HG03442 (cell line): ENCODE measurements at regions not wholly inside any gene's neighbourhood (a gene's known extent, or its start where the extent isn't known, plus 50 kb on each side); places are given as distances from the start of the nearest gene placed in this dataset.

ENCODE experiments used
- ATAC-seq: cut with Tn5 transposase; IDR thresholded peaks from one replicate; pipeline ENCODE4 v1.9.1; 2021; ENCODE audit warnings: mild to moderate bottlenecking, moderate library complexity; ENCODE audit not compliant: unreplicated experiment

DNA sequence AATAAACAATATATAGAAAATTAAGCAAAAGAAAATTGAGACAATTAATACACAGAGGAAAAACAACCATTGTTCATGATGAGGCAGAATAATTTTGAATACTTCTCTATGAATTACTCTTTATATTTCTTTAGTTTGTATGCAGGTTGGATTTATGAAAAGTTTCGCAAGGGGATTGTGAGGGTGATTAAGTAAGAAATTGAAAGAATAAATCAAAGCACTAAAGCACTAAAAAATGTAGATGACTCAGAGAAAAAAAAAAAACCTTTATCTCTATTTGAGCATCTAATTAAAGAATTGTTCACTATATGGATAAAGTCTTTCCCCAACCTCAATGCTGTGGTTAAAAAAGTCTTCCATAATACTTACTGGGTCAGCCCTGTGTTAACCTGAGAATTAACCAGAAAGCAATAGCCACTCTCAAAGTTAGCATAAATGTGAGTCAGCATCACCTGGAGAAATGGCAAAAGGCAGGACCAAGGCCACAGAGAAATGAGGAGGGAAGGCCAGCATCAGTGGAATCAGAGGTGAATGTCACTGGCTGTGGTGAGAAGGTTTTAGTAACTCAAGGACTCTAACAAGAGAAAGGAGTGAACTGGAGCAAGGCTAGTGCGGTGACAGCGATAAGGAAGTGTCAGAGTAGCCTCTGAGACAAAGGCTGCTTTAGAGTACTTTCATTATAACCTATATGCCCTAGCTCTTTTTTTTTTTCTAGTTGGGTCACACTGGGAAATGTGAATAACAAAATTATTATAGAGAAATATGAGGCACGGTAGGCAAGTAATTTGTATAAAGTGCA is 310.4 kb downstream of the KCNC2 start:
- ATAC-seq = no peak

DNA sequence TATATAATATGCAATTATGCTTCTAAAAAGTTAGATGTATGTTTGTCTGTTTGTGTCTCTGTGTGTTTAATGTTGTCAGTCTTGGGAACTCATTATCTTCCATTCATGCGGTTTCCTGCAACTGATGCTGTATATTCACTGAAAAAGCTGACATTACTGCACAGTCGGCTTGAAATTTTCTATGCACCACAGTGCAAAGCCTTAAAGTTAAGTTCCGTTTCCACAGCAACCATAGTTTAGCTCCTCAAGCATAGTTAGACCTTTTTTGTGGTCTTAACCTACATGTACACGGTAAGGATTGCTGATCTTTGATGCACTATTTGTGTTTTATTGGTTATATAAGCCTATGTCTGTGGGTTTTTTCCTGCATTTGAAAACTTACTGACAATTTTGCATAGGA is 309.4 kb downstream of the KCNC2 start:
- no peak for ATAC-seq

DNA sequence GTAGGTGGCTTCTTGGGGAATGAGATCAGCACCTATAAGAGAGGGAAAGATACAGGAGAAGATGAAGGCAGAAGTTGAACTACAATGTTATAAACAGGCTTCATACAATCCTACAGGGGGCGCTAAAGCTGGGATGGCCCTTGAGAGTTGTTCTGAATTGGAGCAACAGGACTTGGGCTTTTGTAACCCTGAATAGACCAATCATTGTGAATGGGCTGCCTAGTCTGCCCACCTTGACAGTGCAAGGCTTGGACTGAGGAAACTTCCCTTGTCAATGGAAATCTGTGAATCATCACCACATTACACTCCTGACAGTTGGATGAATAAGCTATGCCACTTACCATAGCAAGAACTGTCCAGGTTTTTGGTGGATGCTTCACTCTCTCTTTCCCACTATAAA is 306.1 kb downstream of the KCNC2 start:
- no peak for ATAC-seq

DNA sequence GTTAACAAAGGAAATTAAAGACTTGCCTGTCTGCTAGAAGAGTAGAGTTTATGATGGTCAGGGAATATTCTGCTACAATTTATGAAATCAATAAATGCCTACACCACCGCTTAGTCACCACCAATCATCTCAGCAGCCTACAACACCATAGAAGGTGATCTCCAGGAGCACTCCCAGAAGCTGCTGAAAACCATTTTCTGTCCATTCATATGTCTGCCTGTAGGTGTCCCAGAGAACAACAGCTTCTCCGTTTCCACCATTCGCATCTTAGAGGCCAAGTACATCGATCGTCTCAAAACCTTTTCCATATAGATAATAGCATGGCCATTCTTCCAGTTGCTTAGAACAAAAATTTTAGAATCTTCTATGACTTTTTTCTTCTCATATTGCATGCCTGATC is 303.4 kb downstream of the KCNC2 start:
- no peak for ATAC-seq

DNA sequence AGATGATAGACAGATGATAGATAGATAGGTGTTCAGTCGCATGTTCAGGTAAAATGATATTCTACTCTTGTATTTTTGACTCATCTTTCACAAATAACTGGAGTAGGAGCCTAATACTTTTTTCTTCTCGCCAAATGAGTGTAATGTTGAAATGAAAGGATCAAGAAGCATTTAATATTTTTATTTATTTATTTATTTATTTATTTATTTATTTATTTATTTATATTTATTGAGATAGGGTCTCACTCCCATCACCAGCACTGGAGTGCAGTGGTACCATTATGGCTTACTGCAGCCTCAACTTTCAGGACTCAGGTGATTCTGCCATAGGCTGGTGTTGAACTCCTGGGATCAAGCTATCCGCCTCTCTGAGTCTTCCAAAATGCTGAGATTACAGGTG is 298.8 kb downstream of the KCNC2 start:
- no peak for ATAC-seq

DNA sequence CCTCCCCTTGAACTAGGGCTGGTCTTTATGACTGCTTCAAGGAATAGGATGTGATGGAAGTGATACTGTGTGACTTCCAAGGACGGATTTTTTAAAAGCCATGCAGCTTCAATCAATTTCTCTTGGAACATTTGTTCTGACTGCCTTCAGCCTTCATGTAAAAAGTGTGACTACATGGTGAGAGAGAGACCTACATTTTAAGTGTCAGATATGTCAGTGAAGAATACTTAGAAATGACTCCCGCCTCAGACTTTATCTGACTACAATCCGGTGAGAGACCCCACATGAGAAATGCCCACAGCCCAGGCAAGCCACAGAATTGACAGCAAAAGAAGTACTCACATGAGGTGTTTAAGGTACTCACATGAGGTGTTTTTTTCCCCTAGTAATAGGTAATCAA is 295.3 kb downstream of the KCNC2 start:
- ATAC-seq = no peak

DNA sequence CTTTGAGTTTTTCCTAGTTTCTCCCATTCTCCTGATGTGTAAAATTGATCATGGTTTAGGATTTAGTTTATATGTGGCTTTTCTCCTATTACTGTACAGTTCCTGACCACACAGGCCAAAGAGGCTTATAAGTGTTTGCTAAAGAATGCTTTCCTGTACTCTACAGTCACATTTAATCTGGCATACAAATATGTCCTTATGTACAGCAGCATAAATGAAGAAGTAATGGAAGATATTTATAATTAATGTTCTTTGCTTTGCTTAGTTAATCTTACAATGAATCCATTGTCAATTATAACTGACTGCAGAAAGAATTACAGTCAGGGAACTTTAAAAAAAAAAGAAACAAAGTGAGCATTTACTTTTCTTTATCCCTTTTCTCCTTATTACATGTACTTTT is 293.9 kb downstream of the KCNC2 start:
- ATAC-seq = no peak

DNA sequence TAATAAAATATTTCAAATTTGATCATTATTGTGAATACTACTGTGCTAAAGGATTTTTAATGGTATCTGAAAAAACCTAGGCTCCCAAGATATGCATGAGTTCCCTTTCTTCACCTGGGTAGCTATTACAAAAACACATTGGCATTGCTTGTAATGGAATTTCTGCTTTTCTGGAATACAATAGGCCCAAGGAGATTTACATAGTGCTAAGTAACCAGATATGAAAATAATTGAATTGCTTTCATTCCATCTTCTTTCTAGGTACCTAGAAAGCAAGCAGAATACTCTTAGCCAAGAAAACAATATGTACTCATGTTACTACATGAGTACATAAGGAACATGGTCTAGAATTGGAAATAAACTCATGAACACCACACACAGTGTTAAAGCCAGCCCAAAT is 291.9 kb downstream of the KCNC2 start:
- no peak for ATAC-seq

DNA sequence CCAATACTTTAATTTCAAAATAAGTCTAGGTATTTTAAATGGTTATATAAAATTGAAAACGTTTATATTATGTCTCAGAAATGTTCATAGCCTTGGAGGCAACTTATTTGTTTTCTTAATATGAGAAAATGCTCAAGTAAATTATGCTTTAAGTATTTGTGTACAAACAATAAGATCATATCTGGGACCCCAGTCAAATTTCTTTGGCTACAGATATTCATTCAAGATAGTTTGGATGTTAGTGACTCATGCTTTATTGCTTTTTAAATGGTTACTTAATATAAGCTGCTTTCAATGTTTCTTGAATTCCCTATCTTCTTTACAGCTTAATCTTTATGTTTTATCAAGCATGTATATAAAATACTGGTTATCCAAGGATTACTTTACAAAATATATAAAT is 291.3 kb downstream of the KCNC2 start:
- ATAC-seq = no peak

DNA sequence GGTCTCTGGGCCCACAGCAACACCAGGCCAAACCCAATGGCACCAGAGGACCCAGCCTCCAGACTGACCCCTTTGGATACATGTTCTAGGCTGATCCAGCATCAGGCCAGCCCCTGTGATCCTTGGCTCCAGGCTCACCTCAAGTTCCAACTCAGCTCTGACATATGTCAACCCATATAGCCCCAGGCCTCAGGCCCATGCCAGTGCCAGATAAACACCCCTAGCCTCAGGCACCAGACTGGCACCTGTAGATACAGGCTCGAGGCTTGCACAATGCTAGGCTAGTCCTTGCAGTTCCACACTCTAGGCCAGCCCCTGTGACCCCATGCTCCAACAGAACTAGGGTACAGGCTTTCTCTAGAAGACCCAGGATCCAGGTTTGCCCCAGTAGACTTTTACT is 287.5 kb downstream of the KCNC2 start:
- no peak for ATAC-seq

DNA sequence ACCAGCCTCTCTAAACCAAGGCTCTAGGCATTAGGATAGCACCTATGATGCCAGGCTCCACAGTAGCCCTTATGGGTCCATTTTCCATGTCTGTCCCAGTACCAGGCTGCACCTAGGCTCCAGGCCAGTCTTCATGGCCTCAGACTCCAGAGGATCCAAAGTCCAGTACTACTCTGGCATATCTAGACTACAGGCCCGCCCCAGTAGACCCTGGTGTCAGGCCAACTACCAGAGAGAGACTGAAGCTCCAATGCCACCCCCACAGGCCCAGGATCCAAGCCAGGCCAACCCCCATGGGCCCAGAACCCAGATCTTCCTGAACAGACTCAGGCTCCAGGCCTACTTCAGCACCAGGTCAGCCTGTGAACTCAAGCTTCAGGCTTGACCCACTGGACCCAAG is 287.0 kb downstream of the KCNC2 start:
- no peak for ATAC-seq

DNA sequence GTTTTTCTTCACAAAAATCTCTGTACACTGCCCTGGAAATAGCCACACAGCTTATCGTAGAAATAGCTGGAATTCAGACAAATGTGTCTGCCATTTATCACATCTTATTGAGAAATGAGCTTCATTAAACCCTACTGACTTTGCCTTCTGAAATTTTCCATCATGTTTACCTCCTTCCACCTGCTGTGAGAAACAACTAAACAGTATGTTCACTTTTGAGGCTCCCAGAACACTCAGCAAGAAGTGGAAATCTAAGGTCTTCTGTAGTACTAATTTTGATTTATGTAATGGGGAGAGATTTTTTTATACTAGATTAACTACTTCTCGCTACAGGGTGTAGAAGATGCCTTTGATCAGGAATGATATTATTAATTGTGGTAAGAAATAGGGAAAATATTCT is 268.0 kb downstream of the KCNC2 start:
- ATAC-seq = no peak

DNA sequence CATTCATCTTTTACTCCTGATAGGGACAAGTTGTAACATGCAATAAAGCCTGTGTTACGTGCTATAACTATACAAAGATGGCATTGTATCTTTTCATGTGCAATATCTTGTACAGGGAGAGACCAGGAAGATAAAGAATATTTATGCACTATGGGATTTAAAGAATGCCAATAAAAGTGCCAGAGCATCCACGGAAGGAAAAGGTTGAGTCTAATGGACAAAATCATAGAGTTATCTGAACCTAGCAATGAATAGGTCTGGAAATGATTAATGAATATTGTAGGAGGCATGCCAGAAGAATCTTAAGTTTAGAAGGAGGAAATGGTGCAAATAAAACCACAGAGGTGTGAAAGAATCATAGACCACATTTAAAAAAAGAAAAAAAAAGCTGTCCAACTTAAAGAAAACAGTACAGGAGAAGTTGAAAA is 263.9 kb downstream of the KCNC2 start:
- no peak for ATAC-seq

DNA sequence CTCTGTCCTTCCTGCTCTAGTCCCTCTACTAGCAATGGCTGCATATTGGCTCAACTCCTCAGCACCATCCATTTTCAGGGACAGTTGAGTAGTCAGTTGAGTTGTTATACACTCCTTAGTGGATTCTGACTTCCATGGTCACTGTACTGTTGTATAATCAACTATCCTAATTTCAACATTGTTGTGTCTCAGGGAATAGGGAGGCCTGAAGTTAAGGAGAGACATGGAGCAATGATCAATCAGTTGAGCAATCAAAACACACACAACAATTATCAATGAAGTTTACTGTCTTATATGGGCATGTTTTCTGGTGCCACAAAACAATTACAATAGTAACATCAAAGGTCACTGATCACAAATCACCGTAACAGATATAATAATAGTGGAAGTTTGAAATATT is 255.9 kb downstream of the KCNC2 start:
- ATAC-seq = no peak

DNA sequence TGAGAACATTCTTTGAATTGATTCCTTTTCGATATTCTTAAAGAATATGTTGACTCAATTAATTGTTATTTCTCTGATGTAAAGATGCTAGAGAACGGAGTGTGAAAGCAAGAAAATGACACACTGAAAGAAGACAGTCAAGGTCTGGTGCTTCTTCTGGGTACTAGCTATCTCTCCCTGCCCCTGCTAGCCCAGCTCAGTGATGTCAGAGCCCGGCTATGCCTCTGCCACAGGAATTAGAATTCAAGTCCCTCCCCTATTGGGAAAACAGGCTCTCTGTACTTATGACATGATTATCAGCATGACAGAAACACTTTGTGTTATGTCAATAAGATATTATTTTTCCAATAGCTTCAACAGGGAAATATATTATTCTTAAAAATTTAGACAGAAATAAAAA is 252.4 kb downstream of the KCNC2 start:
- ATAC-seq = no peak

DNA sequence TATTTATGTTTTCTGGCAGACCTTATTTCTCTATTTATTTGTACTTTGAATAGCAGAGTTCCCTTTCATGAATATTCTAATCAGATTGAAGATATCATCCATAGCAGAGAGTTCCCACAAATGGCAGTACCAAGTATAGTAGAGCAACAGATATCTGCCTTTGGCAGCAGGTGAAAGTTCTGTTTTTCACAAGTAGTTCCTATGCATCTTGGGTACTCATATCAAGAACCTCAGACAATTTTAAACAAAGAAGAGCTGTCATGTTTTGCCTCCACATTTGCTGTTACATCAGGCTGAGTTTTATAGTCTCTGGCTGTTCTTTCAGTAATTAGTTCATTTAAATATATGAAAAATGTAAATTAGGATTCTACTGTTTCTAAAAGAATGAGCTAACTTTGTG is 252.0 kb downstream of the KCNC2 start:
- no peak for ATAC-seq

DNA sequence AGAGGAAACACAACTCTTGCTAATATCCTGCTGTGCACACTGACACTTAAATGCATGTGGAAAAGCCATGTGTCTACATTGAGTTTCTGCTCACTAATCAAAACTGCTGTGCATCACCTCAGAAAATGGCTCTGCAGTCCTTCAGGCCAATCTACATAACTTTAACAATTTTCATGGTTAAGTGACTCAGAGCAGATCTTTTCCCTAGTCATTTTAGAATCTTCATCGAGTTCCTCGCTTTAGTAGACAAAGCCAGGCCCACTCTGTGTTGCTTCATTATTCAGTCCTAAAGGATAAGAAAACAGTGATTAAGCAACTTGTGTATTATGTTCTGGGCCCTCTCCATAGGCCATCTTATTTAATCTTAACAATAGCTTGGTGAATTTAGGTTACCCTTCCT is 250.0 kb downstream of the KCNC2 start:
- no peak for ATAC-seq

DNA sequence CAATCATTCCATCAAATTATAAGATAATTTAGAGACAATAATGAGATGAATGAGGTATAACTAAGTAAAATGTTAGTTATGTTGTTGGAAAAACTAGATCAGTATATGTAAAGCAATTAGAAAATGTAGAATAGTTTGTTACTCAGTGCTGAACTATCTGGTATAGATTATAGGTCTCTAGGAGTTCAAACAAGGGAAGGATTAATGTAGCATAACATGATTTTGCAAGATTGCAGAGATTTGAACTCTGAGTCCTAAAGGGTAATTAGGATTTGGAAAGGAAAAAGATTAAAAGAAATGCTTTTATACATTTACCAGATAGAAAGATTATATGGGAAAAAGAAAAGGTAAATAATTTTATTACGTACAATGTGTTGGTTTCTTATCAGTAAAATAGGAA is 246.3 kb downstream of the KCNC2 start:
- ATAC-seq = no peak

DNA sequence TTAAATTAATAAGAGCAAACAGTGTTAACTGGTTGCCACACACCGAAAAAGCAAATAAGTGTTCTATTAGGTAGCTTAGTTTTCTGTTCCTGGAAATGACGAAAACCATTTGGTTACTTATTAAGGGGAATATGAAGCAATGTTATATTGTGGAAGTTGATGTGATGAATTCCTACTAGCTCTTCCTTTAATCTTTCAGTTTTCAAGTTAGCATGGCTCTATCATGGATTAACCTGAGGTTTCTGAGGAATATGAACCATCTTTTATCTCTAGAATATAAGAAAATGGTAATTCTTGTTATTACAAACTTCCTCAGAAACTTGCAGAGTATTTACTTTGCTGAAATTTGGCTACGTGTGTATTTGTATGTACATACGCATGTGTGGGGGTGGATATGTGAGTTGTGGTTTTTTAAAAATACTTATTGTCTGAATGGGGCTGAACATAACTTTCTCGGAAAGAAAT is 245.7 kb downstream of the KCNC2 start:
- ATAC-seq = no peak

DNA sequence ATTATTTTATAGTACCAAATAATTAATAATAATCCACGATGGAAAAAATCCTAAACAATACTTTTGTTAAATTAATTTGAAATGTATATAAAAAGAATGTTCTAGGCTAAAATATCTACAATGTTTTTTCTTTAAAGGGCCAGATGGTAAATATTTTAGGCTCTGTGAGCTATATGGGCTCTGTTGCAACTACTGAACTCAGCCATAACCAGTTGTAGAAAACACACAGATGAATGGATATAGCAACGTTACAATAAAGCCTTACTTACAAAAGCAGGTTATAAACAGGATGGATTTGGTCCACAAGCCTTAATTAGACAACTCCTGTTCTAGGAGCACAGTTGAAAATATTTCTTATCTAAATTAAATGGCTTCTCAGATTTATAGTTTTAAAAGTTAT is 245.2 kb downstream of the KCNC2 start:
- no peak for ATAC-seq

DNA sequence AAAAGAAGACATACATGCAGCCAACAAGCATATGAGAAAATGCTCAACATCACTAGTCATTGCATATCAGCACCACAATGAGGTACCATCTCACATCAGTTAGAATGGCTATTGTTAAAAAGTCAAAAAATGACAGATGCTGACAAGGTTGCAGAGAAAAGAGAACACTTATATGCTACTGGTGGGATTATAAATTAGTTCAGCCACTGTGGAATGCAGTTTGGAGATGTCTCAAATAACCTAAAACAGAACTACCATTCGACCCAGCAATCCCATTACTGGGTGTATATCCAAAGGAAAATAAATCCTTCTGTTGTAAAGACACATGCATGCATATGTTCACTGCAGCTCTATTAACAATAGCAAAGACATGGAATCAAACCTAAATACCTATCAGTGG is 238.4 kb downstream of the KCNC2 start:
- no peak for ATAC-seq

DNA sequence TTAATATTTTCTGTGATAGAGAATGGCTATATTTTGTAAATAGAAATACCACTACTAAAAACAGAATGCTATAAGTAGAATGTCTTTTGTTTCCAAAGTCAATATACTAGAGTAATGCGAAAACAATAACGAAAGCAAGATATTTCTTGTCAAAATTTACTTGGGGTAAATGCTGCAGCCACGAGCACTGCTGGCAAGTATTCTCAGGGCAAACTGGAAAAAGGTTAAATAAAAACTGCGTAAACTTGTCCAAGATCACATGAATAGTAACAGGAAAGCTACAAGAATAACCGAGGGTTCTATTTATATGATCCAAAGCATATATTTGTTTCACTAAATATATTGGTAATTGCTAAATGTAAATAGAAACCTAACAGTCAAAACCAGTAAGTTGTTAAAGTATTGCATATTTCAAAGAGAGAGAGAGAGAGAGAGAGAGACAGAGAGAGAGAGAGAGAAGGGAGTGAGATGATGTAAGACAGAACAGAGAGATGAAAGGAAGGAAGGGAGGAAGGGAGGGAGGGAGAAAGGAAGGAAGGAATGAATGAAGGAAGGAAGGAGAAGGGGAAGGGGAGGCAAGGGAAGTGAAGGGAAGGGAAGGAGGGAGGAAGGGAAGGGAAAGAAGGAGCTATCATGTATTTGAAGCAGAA is 231.7 kb downstream of the KCNC2 start:
- no peak for ATAC-seq

DNA sequence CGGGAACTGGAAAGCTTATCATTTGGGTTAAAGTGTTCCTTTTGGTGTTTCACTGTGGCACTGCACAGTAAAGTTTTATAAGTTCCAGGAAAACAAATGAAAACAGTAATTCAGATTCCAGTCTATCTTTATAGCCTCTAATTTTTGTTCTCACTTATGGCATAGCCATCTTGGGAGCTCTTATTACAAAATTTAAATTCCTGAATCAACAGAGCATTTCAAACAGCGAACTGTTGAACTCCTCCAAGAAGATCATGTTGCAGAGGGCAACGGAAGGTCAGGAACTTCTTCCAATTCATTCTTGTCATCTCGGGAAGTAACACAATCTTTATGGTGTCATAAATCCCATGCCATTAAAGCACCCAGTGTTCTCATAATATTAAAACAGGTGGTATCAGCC is 229.1 kb downstream of the KCNC2 start:
- no peak for ATAC-seq
